SK-N-SH treated with all-trans-retinoic acid at 6 μM for 48 hours (cell line): ENCODE measurements at regions not wholly inside any gene's neighbourhood (a gene's known extent, or its start where the extent isn't known, plus 50 kb on each side); places are given as distances from the start of the nearest gene placed in this dataset.
"Not testable (repeated sequence)": the region's sequence is repeated elsewhere in the genome, so short reads cannot be mapped to it uniquely, and the experiment has no call there.

Experiments
- ATAC-seq: fragments of 200-7000 bp; cut with Tn5 transposase; 3 replicates; pipeline ENCODE4 v1.9.1; 2020; ENCODE audit warnings: mild to moderate bottlenecking, moderate library complexity
- ARNTL ChIP-seq: fragments of 450-650 bp; formaldehyde crosslinking; IDR thresholded peaks from 2 replicates; pipeline ENCODE4 v1.5.0; 2020; ENCODE audit warnings: low read depth, mild to moderate bottlenecking, moderate library complexity, borderline replicate concordance
- BACH2 ChIP-seq: fragments of 250-450 bp; sonication (Bioruptor Pico); IDR thresholded peaks from 2 replicates; pipeline ENCODE4 v1.9.0; 2021; ENCODE audit warnings: mild to moderate bottlenecking, borderline replicate concordance
- CREB5 ChIP-seq: fragments of 250-450 bp; sonication (Bioruptor Pico); IDR thresholded peaks from 2 replicates; pipeline ENCODE4 v1.5.1; 2020; ENCODE audit warnings: low read depth, mild to moderate bottlenecking, moderate library complexity
- CSDC2 ChIP-seq: fragments of 250-450 bp; sonication (Bioruptor Pico); IDR thresholded peaks from 2 replicates; pipeline ENCODE4 v1.5.0; 2020; ENCODE audit warnings: mild to moderate bottlenecking, moderate library complexity
- GLIS3 ChIP-seq: fragments of 250-450 bp; sonication (Bioruptor Pico); IDR thresholded peaks from 2 replicates; pipeline ENCODE4 v1.5.0; 2020; ENCODE audit warnings: mild to moderate bottlenecking, moderate library complexity
- ISL1 ChIP-seq: fragments of 250-450 bp; sonication (Bioruptor Pico); IDR thresholded peaks from 2 replicates; pipeline ENCODE4 v2.1.2; 2022; ENCODE audit warnings: mild to moderate bottlenecking, moderate library complexity
- OSR1 ChIP-seq: fragments of 250-450 bp; sonication (Bioruptor Pico); IDR thresholded peaks from 2 replicates; pipeline ENCODE4 v1.8.0; 2022; ENCODE audit warnings: moderate library complexity, mild to moderate bottlenecking, inconsistent platforms
- PPARA ChIP-seq: fragments of 250-450 bp; sonication (Bioruptor Pico); IDR thresholded peaks from 2 replicates; pipeline ENCODE4 v1.5.0; 2020; ENCODE audit warnings: mild to moderate bottlenecking, borderline replicate concordance
- RARB ChIP-seq: fragments of 250-450 bp; sonication (Bioruptor Pico); IDR thresholded peaks from 2 replicates; pipeline ENCODE4 v1.8.0; 2021; ENCODE audit warnings: mild to moderate bottlenecking, moderate library complexity
- TCF4 ChIP-seq: fragments of 250-450 bp; sonication (Bioruptor Pico); IDR thresholded peaks from 2 replicates; pipeline ENCODE4 v1.8.0; 2021; ENCODE audit warnings: mild to moderate bottlenecking, moderate library complexity, borderline replicate concordance
- TOX ChIP-seq: fragments of 250-450 bp; sonication (Bioruptor Pico); IDR thresholded peaks from 2 replicates; pipeline ENCODE4 v1.8.0; 2021; ENCODE audit warnings: mild to moderate bottlenecking, moderate library complexity, borderline replicate concordance
- ZC3H10 ChIP-seq: fragments of 250-450 bp; sonication (Bioruptor Pico); IDR thresholded peaks from 2 replicates; pipeline ENCODE4 v1.5.1; 2021; ENCODE audit warnings: mild to moderate bottlenecking, moderate library complexity
- ZFP3 ChIP-seq: fragments of 250-450 bp; sonication (Bioruptor Pico); IDR thresholded peaks from 2 replicates; pipeline ENCODE4 v1.5.0; 2020; ENCODE audit warnings: mild to moderate bottlenecking, moderate library complexity
- ZFP30 ChIP-seq: fragments of 450-650 bp; formaldehyde crosslinking; IDR thresholded peaks from 2 replicates; pipeline ENCODE4 v1.5.0; 2022; ENCODE audit warnings: mild to moderate bottlenecking, moderate library complexity
- ZNF565 ChIP-seq: fragments of 450-650 bp; formaldehyde crosslinking; conservative IDR thresholded peaks from 2 replicates; pipeline ENCODE4 v1.5.0; 2020; ENCODE audit warnings: low read depth, mild to moderate bottlenecking, moderate library complexity
- ZNF70 ChIP-seq: fragments of 450-650 bp; formaldehyde crosslinking; IDR thresholded peaks from 2 replicates; pipeline ENCODE4 v1.5.0; 2020; ENCODE audit warnings: mild to moderate bottlenecking, moderate library complexity
- TF ChIP-seq, protein P1 (sequence below): fragments of 250-450 bp; sonication (Bioruptor Pico); IDR thresholded peaks from 2 replicates; pipeline ENCODE4 v1.8.0; 2020; ENCODE audit warnings: mild to moderate bottlenecking, moderate library complexity, borderline replicate concordance
- TF ChIP-seq, protein P2 (sequence below): fragments of 250-450 bp; sonication (Bioruptor Pico); IDR thresholded peaks from 2 replicates; pipeline ENCODE4 v1.5.1; 2021; ENCODE audit warnings: mild to moderate bottlenecking, moderate library complexity

DNA sequence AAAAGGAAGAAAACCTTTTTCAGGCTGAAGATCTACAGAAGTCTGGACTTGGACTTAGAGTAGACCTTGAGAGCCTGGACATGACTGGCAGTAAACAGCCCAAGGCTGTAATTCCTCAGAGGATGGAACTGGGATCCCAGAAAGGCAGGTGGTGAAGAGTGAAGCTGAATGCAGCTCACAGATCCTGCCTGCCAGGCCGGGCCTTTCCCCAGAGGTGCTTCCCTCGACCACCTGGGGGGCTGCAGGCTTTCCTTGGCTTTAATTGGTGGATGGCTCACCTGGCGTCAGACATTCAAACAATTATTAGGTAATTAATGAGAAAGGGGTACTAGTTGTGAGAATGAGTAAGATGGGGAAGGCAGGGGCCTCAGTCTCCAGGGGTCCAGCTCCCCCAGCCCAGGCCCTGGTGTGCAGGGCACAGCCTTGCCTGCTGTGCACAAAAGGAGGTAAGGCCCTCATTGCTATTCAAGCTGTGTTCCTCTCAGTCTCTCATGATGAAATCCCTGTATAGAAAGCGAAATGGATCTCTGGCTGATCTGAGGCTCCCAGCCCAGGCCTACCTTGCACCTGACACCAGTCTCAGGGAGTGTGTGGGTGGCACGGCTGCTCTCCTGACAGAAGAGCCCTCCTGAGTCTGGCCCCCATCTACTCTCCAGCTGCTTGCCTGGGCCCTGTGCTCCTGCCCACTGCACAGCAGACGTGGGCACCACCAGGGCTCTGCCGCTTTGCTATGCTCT lies 63.0 kb upstream of the TCL1A start (continued):
- TF ChIP-seq, protein P1, sequence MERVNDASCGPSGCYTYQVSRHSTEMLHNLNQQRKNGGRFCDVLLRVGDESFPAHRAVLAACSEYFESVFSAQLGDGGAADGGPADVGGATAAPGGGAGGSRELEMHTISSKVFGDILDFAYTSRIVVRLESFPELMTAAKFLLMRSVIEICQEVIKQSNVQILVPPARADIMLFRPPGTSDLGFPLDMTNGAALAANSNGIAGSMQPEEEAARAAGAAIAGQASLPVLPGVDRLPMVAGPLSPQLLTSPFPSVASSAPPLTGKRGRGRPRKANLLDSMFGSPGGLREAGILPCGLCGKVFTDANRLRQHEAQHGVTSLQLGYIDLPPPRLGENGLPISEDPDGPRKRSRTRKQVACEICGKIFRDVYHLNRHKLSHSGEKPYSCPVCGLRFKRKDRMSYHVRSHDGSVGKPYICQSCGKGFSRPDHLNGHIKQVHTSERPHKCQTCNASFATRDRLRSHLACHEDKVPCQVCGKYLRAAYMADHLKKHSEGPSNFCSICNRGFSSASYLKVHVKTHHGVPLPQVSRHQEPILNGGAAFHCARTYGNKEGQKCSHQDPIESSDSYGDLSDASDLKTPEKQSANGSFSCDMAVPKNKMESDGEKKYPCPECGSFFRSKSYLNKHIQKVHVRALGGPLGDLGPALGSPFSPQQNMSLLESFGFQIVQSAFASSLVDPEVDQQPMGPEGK = no peak
- no peak for TF ChIP-seq ARNTL
- TF ChIP-seq, all 23 proteins: peak for 0

- no peak for TF ChIP-seq ZC3H10
- no peak for TF ChIP-seq RARB (CRISPR knock-in tag)
- TF ChIP-seq OSR1 (CRISPR knock-in tag) = no peak
- TF ChIP-seq CREB5 (CRISPR knock-in tag) = no peak
- no peak for TF ChIP-seq TCF4
- no peak for TF ChIP-seq ZFP30 (CRISPR knock-in tag)
- no peak for TF ChIP-seq TOX (CRISPR knock-in tag)
- no peak for TF ChIP-seq CSDC2
- no peak for TF ChIP-seq ZFP3 (CRISPR knock-in tag)
- TF ChIP-seq ISL1 (CRISPR knock-in tag) = no peak
- no peak for TF ChIP-seq BACH2
- no peak for TF ChIP-seq ZNF565 (CRISPR knock-in tag)
- no peak for TF ChIP-seq GLIS3 (CRISPR knock-in tag)
- TF ChIP-seq PPARA = no peak
- ATAC-seq = peak; percentile 61
Measured at GRCh38 chr14:95774265-95775160, 60.6 kb upstream of the TCL1A start.

DNA sequence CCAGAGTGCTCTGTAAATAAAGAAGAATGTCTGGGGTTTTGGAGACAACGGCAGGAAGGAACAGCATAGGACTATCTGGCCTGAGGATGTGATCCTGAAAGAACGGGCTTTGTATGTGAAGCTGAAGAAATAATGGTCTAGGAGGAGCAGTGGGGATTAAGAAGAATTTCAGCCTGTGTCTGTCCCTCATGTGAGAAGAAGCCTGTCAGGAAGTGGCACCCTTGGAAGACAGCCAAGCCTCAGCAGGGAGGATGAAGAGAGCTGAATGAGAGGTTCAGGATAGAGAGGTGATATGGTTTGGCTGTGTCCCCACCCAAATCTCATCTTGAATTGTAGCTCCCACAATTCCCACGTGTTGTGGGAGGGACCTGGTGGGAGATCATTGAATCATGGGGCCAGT lies 56.9 kb upstream of the TCL1A start:
- TF ChIP-seq ZFP30 (CRISPR knock-in tag) (no peak), ZNF70 (no peak), GLIS3 (CRISPR knock-in tag) (no peak), BACH2 (no peak)
- ATAC-seq = no peak

DNA sequence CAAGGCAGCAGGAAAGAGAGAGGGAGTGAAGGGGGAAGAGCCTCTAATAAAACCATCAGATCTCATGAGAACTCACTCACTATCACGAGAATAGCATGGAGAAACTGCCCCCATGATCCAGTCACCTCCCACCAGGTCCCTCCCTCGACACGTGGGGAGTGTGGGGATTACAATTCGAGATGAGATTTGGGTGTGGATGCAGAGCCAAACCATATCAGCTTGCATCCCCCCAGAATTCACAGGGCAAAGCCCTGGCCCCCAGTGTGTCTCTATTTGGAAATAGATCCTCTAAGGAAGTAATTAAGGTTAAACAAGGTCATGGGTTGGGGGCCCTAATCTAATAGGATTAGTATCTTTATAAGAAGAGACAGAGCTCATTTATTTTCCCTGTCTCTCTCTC lies 56.1 kb upstream of the TCL1A start:
- no peak for ATAC-seq
- TF ChIP-seq ZC3H10 = no peak

GRCh38 chr14:95769431-95769830 lies 55.5 kb upstream of the TCL1A start:
- not testable (repeated sequence) for ATAC-seq

DNA sequence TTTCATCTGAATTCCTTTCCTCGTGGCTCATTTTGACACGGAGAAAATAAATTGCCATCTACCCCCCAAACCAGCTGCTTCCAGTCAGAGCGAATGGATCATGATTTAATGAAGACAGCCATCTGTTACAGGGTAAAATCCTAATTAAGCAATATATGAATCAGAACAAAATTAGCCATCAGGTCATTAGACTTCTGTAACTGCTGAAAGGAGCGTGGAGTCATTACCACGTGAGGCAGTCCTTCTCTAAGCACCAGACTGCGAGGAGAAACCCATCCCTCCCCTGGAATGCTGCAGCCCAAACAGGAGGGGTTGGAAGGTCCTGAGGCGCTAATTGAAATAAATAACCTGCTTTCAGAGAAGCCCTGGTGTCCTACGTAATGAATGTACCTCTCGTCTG lies 51.1 kb upstream of the TCL1A start:
- ATAC-seq = no peak
- TF ChIP-seq TCF4 = no peak
- TF ChIP-seq CSDC2 = no peak
- no peak for TF ChIP-seq ZNF565 (CRISPR knock-in tag)
- TF ChIP-seq, protein P2, sequence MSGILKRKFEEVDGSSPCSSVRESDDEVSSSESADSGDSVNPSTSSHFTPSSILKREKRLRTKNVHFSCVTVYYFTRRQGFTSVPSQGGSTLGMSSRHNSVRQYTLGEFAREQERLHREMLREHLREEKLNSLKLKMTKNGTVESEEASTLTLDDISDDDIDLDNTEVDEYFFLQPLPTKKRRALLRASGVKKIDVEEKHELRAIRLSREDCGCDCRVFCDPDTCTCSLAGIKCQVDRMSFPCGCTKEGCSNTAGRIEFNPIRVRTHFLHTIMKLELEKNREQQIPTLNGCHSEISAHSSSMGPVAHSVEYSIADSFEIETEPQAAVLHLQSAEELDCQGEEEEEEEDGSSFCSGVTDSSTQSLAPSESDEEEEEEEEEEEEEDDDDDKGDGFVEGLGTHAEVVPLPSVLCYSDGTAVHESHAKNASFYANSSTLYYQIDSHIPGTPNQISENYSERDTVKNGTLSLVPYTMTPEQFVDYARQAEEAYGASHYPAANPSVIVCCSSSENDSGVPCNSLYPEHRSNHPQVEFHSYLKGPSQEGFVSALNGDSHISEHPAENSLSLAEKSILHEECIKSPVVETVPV (CRISPR knock-in tag) = no peak
- TF ChIP-seq, protein P1 = no peak
- no peak for TF ChIP-seq RARB (CRISPR knock-in tag)
- TF ChIP-seq ZFP30 (CRISPR knock-in tag) = no peak
- TF ChIP-seq ZFP3 (CRISPR knock-in tag) = no peak
